ENCODE measurements at regions not wholly inside any gene's neighbourhood (a gene's known extent, or its start where the extent isn't known, plus 50 kb on each side); places are given as distances from the start of the nearest gene placed in this dataset.

DNA sequence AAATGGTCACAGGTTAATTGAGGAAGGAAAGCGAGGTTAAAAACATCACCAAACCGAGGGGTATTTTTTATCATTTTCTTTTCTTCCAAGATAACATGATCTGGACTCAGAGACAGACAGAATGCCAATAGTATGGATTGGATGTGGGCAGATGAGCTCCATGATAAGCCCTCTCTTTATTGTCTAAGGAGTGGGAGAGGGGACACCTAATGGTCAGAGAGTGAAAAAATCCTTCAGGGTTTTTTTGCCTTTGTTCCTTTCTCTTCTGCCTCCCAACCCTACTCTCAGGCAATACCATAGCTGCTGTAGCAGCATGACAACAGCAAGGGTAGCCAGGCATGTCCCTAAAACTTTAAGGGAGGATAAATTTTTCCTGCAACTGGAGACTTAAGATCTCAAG lies 94.7 kb downstream of the DIRAS2 start (continued):
- TF ChIP-seq, protein P1, sequence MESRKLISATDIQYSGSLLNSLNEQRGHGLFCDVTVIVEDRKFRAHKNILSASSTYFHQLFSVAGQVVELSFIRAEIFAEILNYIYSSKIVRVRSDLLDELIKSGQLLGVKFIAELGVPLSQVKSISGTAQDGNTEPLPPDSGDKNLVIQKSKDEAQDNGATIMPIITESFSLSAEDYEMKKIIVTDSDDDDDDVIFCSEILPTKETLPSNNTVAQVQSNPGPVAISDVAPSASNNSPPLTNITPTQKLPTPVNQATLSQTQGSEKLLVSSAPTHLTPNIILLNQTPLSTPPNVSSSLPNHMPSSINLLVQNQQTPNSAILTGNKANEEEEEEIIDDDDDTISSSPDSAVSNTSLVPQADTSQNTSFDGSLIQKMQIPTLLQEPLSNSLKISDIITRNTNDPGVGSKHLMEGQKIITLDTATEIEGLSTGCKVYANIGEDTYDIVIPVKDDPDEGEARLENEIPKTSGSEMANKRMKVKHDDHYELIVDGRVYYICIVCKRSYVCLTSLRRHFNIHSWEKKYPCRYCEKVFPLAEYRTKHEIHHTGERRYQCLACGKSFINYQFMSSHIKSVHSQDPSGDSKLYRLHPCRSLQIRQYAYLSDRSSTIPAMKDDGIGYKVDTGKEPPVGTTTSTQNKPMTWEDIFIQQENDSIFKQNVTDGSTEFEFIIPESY (IDR thresholded peaks at IDR 0.05; ENCODE audit: extremely low read depth, insufficient replicate concordance, low read length): no peak
- TF ChIP-seq, protein P2, sequence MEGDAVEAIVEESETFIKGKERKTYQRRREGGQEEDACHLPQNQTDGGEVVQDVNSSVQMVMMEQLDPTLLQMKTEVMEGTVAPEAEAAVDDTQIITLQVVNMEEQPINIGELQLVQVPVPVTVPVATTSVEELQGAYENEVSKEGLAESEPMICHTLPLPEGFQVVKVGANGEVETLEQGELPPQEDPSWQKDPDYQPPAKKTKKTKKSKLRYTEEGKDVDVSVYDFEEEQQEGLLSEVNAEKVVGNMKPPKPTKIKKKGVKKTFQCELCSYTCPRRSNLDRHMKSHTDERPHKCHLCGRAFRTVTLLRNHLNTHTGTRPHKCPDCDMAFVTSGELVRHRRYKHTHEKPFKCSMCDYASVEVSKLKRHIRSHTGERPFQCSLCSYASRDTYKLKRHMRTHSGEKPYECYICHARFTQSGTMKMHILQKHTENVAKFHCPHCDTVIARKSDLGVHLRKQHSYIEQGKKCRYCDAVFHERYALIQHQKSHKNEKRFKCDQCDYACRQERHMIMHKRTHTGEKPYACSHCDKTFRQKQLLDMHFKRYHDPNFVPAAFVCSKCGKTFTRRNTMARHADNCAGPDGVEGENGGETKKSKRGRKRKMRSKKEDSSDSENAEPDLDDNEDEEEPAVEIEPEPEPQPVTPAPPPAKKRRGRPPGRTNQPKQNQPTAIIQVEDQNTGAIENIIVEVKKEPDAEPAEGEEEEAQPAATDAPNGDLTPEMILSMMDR (IDR thresholded peaks at IDR 0.05 in 2 of 3, conservative IDR thresholded peaks at IDR 0.05 in 1 of 3; ENCODE audit: borderline replicate concordance in 1 of 3, insufficient read depth in 1 of 3, low read depth in 2 of 3, low read length in 2 of 3): no peak
- TF ChIP-seq SRF (IDR thresholded peaks at IDR 0.05; ENCODE audit: low read depth): no peak

DNA sequence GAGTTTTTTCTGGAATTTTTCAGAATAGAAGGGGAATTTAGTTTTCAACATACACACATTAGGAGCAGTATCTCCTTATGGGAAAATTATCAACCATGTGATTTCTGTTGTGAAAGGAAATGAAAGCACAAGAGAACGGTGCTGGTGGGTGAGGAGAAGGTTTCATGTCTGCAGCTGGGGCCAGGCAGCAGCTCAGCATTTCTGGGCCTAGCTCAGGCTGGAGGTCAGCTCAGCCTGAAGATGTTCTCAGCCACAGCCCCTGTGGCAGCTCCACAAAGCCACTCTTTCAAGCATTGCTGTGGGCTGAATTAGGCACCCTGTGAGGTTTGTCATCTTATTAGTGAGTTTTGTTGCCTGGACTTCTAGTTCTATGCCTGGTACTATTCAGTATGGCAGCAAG lies 90.3 kb downstream of the DIRAS2 start:
- POLR2A ChIA-PET: no interaction called here
- H3K27ac ChIP-seq (ENCODE audit: low read depth, low read length): no peak overlapping the region
- H3K9ac ChIP-seq (ENCODE audit: low read length): no peak overlapping the region
- H3K9me2 ChIP-seq (ENCODE audit: insufficient read depth): no peaks in the 10 kb centered on the region
- no peaks in the 10 kb centered on the region for H3K79me2 ChIP-seq (ENCODE audit: insufficient read depth, low read length)
- H3K36me3 ChIP-seq (ENCODE audit: control insufficient read depth in 1 of 2, insufficient read depth in 2 of 2, low read length in 2 of 2): no peaks in the 10 kb centered on the region
- ATAC-seq: no peak
- 0 out of 2 replicates have a peak, but pooled peaks cover 4% of the 10 kb centered on the region for H3K27me3 ChIP-seq (ENCODE audit: insufficient read depth, low read length)
- H3K9me3 ChIP-seq (ENCODE audit: control insufficient read depth in 1 of 2, insufficient read depth in 1 of 2, low read depth in 1 of 2, low read length in 2 of 2): no peaks in the 10 kb centered on the region
- BruUV-seq (replicated peaks): no TSS peak
- H4K20me1 ChIP-seq (ENCODE audit: insufficient read depth): no peaks in the 10 kb centered on the region
- CTCF ChIA-PET: no interaction called here
- DNase-seq (ENCODE audit: low read depth, low spot score): no peak
- no peaks in the 10 kb centered on the region for H3K4me1 ChIP-seq (ENCODE audit: control insufficient read depth in 1 of 2, insufficient read depth in 2 of 2, low read length in 2 of 2)
- H2AFZ ChIP-seq (ENCODE audit: low read depth, low read length, poor library complexity, severe bottlenecking): no peak overlapping the region
- no peak overlapping the region for H3K4me2 ChIP-seq (ENCODE audit: low read length)
- RAD21 ChIA-PET (ENCODE audit: low non-redundant PET in 1 of 2, low total read pairs in 2 of 2, uncharacterized antibody in 2 of 2, unreplicated experiment in 2 of 2): no interaction called here
- intact Hi-C loops (cut with micrococcal nuclease): no loop called here
- no peak overlapping the region for H3K4me3 ChIP-seq (replicated peaks in 1 of 2; ENCODE audit: low read depth in 1 of 2, low read length in 2 of 2)
- TF ChIP-seq, protein P3, sequence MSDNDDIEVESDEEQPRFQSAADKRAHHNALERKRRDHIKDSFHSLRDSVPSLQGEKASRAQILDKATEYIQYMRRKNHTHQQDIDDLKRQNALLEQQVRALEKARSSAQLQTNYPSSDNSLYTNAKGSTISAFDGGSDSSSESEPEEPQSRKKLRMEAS (IDR thresholded peaks at IDR 0.05): no peak
- TF ChIP-seq POLR2AphosphoS5 (IDR thresholded peaks at IDR 0.05; ENCODE audit: low read depth, low read length) (no peak), POLR2A (IDR thresholded peaks at IDR 0.05; ENCODE audit: borderline replicate concordance, extremely low read depth, insufficient read depth, insufficient read length) (no peak), CEBPB (IDR thresholded peaks at IDR 0.05; ENCODE audit: low read depth) (no peak), CBX3 (IDR thresholded peaks at IDR 0.05; ENCODE audit: low read depth) (no peak), EZH2phosphoT487 (IDR thresholded peaks at IDR 0.05; ENCODE audit: borderline replicate concordance) (no peak), ZNF274 (IDR thresholded peaks at IDR 0.05; ENCODE audit: low read depth, low read length) (no peak), RAD21 (IDR thresholded peaks at IDR 0.05; ENCODE audit: low read depth) (no peak), TCF7L2 (IDR thresholded peaks at IDR 0.05; ENCODE audit: borderline replicate concordance, extremely low read depth, insufficient read depth, insufficient read length) (no peak), JUND (IDR thresholded peaks at IDR 0.05) (no peak), SIN3A (IDR thresholded peaks at IDR 0.05; ENCODE audit: low read depth) (no peak), SRF (IDR thresholded peaks at IDR 0.05; ENCODE audit: low read depth) (no peak), SP1 (IDR thresholded peaks at IDR 0.05; ENCODE audit: low read depth) (no peak)
- TF ChIP-seq, protein P1 (IDR thresholded peaks at IDR 0.05; ENCODE audit: extremely low read depth, insufficient replicate concordance, low read length): no peak
- TF ChIP-seq, protein P4, sequence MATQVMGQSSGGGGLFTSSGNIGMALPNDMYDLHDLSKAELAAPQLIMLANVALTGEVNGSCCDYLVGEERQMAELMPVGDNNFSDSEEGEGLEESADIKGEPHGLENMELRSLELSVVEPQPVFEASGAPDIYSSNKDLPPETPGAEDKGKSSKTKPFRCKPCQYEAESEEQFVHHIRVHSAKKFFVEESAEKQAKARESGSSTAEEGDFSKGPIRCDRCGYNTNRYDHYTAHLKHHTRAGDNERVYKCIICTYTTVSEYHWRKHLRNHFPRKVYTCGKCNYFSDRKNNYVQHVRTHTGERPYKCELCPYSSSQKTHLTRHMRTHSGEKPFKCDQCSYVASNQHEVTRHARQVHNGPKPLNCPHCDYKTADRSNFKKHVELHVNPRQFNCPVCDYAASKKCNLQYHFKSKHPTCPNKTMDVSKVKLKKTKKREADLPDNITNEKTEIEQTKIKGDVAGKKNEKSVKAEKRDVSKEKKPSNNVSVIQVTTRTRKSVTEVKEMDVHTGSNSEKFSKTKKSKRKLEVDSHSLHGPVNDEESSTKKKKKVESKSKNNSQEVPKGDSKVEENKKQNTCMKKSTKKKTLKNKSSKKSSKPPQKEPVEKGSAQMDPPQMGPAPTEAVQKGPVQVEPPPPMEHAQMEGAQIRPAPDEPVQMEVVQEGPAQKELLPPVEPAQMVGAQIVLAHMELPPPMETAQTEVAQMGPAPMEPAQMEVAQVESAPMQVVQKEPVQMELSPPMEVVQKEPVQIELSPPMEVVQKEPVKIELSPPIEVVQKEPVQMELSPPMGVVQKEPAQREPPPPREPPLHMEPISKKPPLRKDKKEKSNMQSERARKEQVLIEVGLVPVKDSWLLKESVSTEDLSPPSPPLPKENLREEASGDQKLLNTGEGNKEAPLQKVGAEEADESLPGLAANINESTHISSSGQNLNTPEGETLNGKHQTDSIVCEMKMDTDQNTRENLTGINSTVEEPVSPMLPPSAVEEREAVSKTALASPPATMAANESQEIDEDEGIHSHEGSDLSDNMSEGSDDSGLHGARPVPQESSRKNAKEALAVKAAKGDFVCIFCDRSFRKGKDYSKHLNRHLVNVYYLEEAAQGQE (IDR thresholded peaks at IDR 0.05; ENCODE audit: low read depth): no peak
